GM21529 (cell line): ENCODE measurements at regions not wholly inside any gene's neighbourhood (a gene's known extent, or its start where the extent isn't known, plus 50 kb on each side); places are given as distances from the start of the nearest gene placed in this dataset.
"Not testable (repeated sequence)": the region's sequence is repeated elsewhere in the genome, so short reads cannot be mapped to it uniquely, and the experiment has no call there.

ENCODE experiments used
- ATAC-seq: cut with Tn5 transposase; IDR thresholded peaks from one replicate; pipeline ENCODE4 v1.9.1; 2021; ENCODE audit not compliant: unreplicated experiment

DNA sequence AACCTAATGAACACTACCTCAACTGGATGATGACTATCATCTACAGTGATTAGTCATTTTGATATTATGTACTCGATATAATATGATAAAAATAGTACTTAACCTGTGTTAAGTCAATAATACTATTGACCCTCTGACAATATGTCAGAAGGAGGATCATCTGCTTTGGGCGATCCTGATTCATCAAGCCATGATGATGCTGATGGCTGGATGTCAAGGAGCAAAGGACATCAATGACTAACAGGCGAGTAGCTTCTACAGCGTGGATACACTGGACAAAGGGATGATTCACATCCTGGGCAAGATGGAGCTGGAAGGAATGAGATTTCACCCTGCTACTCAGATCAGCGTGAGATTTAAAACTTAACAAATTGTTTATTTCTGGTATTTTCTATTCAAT, 94.4 kb upstream of the SKAP2 start:
- no peak for ATAC-seq

DNA sequence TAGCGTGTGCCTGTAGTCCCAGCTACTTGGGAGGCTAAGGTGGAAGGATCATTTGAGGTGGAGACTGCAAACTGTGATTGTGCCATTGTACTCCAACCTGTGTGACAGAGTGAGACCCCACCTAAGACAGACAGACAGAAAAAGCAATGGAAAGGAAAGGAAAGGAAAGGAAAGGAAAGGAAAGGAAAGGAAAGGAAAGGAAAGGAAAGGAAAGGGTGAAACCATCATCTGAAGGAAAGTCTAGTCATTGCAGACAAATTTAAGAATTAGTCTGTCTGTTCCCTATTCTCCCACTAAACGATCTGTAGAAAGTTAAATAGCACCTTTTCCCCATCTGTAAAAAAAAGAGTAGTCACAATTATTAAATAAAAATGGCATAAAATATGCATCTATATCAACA, 91.1 kb upstream of the SKAP2 start:
- no peak for ATAC-seq

DNA sequence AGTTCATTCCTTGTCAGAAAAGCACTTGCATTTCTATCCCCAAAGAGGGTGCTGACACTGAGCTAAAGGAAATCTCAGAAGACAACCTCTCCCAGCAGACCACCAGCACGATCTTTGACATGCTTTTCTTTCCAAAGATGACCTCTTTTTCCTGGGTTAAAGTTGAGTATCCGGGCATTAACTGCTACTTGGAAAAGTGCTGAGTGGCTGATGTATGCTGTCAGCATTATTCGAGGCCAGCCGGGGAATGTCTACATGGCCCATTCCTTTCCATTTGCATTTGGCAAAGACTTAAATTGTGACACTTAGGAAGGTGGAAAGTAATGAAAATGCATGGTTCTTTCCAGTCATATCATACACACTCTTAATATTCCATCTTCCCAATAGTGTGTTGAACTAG, 90.6 kb upstream of the SKAP2 start:
- ATAC-seq, result no peak

DNA sequence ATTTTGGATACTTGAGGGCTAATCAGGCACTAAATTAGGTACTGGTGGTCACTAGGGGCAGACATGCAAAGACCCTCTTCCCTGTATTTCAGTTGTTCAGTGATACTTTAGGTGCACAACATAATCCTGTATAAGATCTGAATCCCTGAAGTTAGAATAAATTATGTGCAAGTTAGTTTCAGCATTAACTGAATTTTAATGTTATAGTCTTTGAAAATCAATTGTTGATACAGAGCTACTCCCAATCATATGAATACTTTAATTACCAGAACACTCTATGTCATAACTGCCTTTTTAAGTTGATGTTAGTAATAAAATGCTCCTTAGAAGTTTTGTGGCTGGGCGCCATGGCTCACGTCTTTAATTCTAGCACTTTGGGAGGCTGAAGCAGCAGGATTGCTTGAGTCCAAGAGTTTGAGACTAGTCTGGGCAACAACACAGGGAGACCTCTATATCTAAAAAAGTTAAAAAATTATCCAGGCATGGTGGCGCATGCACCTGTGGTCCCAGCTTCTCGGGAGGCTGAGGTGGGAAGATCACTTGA, 87.1 kb upstream of the SKAP2 start:
- no peak for ATAC-seq

DNA sequence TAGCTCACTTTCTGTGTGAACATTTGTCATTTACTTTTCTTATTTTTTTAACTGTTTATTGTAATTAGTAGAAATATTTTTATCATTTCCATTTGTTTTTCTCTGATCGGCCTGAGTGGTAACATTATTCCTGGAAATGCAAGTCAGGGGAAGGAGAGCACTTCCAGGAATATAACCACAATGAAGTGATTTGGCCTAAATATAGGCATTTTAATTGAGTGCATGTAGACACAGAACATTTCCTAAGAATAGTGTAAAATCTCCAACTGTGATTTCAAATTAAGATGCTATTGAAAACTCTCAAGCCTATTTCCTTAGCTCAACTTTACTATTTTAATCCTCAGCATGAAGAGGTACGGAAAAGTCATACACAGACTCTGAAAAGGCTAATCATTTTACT, 86.5 kb upstream of the SKAP2 start:
- no peak for ATAC-seq

DNA sequence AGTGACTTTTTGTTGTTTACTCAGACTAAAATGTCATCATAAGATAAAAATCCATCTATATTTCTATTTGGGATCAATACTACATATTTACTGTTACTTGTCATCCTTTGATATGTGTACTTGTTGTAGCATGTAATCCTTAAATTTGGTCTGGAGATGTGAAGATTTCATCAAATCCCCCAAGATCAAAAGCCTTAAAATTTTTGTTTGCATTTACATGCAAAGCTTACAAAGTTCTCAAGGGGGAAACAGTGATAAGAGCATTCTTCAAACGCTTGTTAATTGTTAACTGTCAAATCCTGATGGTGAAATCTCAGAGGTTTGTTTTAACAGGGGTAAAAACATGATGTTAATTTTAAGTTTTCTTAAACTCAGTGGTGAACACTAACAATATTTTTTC, 84.9 kb upstream of the SKAP2 start:
- ATAC-seq, result no peak

DNA sequence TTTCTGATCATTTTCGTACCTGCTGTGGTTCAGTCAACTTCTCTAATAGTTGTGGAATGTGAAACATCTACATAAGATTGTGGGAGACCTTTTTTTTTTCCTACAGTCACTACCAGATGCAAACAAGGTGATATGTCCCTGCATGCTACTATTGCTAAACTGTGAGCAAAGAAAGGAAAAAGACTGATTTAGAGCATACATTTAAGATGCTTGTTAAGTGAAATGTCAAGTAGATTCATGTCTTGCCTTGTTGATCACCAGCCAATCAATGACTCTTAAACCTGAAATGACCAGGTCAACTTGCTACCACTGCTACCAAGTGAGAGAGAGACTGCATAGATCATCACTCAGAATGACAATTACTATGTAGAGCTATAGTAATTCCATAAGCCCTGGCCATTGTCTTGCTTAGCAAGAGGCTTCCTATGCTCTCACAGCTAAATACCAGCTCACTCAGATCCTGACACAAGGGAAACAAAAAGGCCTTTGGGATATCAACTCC, 84.3 kb upstream of the SKAP2 start:
- ATAC-seq, result no peak

DNA sequence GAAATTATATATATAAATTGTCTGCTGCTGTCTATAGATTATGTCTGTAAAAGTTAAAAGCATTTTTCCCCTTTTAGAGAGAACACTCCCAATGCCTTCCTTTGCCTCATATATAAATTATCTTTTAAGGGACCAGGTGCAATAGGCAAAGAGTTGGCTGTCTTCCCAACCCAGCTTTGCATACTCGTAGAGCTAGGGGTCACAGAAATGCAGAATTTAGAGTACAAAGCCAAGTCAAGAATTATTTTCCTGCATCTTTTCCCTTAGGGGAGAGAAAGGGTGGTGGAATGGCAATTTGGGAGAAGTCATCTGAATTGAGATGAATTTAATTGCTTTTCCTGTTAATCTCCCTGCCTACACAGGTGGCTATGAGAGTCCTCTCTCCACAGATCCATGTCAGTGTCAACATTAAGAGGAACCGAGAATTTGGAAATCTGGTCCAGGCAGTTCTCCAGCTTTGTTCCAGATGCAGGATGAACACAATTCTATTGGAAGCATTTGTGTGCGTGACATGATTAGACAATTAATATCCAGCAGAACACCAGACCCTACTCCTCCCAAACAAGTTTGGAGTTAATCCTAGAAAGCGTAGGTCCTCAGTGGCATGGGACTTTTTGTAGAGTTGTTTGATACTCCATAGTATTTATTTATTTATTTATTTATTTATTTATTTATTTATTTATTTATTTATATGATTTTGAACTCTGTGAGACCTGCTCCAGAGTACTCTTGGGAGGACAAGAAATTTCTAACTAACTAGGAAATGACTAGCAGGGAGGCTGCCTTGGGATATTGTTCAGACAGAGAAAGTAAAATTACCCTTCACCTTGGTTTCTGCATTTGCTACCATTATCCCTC, 80.3 kb upstream of the SKAP2 start:
- ATAC-seq, result no peak

DNA sequence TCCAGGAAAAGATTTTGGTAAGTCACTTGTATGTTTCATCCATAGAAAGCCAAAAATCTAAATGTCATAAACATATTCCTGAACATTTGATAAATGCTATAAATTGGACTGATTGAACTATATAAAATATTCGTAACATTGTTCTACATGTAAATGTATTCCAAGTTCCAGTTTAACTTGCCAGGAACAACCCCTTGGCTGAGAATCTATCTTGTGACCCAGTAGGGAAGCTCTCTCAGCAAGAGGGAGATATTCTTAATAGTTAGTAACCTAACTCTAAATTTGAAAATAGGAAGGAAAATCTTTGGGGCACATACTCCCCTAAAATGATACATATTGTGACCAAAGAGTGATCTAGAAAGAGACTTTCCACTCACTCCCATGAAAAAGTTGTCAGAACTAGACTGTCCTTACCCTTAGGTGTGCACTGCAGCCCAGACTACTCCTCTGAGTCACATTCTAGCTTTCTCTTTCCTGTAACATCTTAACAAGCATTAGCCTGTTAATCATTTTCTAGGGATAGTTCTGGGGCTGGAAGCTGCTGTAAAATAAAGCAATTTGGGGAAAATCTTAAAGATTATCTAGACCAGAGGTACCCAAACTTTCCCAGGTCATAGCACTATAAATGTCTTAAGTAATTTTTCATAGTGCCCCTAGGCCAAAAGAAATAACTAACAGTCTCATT, 73.7 kb upstream of the SKAP2 start:
- ATAC-seq, result no peak

DNA sequence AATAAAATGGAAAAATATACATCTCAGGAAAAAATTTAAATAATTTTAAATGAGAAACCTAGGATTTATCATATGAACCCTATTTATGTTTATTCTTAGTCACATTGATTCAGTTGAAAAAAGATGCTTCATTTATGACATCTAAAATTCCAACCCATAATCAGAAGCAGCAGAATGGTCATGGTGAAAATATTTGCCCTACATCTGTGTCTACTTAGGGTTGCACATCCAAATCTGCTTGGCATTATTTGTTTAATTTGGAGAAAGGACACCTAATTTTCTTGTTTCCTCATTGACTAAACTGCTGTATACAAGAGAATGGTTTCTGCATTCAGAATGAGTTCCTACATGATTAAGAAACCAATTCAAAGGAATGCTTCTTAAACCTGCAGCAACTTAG, 72.9 kb upstream of the SKAP2 start:
- ATAC-seq, result no peak

DNA sequence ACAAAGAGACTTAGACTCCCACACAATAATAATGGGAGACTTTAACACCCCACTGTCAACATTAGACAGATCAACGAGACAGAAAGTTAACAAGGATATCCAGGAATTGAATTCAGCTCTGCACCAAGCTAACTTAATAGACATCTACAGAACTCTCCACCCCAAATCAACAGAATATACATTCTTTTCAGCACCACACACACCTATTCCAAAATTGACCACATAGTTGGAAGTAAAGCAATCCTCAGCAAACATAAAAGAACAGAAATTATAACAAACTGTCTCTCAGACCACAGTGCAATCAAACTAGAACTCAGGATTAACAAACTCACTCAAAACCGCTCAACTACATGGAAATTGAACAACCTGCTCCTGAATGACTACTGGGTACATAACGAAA, 68.2 kb upstream of the SKAP2 start:
- ATAC-seq, result not testable (repeated sequence)

DNA sequence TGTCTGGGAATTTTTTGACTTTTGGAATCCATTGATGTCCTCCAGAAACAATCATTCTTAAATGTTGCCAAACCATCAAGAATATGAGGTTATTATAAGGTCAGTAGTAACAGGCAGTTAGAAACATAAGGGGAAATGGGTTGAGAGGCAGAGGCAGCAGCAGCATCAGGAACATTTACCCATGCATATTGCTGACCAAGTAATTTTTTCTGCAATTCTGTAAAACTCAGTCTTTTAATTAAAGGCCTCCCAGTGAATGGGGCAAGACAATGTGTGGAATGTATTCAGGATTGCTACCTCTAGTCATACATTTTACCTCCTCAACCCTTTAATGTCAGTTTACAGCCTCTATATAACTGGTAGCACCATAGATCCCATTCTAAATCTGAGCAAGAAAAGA, 66.5 kb upstream of the SKAP2 start:
- no peak for ATAC-seq

DNA sequence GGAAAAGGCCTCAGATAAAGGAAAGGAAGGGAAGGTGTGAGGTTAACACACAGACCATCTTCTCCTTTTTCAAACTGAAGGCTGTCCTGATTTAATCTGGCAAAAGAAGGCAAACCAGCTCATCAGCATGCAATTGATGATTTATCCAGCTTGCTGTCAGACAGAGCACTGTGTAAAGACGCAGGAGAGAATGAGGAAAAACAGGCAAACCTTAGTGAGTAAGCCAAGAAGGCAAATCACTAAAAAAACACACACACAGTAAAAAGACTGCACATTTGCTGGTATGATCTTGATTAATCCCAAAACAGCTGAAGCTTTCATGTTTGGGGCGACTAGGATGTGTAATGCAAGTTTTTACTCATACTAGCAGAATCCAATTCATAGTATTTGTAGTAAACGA, 65.8 kb upstream of the SKAP2 start:
- ATAC-seq, result no peak

DNA sequence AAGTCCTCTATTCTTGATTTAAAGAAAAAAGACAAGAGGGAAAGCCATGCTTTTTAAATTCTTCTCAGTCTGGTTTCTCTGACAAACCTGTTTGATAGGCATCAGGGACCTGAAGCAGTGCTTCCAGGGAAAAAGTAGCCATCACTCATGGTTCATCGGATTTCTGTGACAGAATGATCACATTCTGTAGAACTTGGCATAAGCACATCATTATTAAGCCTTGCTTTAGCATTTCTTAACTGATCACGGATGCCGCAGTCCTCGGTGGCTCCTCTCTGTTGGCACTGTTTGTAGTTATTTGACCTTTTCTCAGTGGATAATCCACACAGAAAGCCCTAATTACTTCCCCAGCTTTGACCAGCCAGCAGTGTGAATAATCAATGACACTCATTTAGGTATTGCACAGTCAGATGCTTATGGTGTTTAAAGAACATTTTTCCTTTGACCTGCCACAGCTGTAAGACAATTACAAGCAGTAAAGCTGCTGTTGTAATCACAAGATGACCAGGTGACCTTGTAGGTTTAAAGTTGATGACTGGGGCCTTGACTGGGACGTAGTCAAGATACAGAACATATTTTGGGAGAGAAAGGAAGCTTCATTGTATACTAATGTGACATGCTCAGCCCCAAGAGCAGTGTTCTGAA, 64.4 kb upstream of the SKAP2 start:
- ATAC-seq, result no peak

DNA sequence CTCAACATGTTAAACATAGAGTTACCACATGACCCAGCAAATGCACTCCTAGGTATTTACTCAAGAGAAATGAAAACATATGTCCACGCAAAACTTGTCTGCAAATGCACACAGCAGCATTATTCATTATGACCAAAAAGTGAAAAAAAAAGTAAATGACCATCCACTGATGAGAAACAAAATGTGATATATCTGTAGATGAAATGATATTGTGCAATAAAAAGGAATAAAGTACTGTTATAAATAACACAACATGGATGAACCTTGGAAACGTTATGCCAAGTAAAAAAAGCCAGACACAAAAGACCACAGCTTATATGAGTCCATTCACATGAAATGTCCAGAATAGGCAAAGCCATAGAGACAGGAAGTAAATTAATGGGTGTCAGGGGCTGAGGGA, 61.4 kb upstream of the SKAP2 start:
- ATAC-seq, result no peak

DNA sequence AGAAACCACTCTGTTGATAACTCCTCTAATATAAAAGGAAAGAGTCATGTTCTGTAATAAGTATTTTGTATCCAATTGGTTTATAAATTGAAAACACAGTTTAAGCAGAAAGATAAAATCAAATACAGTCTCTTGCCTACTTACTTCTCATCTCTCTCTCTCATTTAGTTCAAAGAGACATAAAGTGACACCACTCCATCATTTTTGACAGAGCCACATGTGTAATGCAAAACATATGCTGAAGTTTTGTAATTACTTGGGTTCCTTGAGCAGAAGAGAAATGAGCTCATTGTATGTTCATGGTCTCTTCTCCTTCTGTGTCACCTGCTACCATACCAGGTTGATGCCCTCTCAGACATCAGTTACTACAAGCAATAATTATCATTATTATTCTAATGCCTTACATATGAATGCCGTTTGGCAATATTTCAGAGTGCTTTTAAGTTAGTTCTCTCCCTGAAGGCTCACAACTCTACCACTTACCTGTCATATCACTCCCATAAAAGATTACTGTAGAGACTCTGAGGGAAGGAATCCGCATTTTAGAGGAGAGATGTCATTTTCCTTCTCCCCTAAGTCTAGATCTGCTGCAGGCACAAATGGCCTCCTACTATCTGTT, 59.9 kb upstream of the SKAP2 start:
- ATAC-seq, result no peak

DNA sequence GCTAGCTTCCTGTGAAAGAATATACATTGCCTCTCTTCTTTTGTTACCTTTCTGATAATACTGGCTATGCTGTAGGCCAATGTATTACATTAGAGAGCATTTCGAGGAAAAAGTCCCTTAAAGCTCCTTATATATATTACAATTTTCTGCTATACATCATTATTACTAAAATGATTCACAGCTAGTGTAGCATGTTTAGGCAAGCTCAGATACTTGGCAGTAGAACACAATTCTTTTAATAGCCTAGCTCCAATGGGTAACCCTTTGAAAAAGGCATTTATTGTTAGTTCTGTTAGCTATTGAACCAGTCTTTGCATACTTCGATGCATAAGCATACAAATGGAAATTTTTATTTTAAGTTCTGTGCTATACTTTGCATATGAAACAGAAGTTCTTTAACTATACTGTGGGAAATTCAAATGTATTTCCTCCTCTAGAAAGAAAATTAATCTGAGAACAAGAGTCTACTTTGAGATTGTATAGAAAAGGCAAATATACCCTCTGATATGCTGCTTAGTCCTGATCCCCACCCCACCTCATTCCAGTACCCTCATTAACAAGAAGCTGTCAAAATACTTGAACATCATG, 55.6 kb upstream of the SKAP2 start:
- no peak for ATAC-seq

DNA sequence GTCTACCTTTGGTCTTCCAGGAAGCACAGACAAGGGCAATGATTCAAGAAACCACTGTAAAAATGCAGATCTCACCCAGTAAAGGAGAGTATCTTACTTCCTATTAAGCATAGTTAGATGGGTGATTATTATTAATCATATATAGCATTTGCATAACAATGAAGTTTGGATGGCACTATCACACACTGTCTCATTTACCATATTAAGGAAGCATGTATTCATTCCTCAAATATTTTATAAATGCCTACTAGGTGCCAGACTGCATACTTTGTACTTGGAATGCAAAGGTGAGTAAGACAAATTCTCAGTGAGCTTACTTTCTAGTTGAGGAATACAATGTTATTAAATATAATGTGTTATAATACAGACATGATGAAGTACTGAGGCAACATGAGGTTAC, 53.9 kb upstream of the SKAP2 start:
- no peak for ATAC-seq

DNA sequence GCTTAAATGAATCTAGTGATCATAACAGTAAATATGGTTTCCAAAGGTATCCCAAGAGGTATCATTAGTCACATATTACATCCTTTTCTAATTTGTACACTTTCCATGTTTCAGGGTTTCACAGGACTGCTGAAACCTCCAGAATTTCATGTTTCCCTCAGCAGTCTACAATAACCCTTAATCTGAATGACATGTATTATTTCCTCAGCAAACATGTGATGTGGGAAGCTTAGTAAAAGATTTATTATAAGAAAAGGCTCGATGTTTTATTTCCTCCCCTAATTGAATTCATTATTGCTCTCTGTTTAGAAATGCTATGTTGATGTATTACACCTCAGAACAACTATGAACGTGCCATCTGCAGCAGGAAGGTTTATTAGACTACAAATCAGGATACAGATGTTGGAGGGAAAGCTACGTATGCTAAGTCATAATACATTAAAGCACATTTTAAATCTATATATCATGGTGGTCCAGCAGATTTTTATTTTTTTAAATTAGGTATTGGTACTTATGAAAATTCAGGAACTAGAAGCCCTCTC, 52.5 kb upstream of the SKAP2 start:
- no peak for ATAC-seq

DNA sequence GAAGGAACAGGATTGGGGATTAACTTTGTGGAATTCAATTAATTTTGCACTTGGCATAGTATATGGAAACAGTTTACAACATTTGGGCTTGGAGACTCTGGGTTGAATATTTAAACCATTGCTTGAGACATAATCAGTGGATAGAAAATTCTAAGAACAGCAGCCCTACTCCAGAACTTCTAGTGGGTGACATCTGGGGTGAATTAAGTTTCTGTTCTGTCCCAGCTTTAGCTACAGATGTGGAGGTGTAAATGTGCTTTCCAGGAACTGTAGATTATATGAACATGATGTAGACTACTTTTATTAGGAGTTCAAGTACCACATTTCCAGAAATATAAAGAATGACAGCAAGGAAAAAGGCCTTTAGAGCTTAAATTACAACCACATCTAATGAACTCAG, 51.9 kb upstream of the SKAP2 start:
- no peak for ATAC-seq
